ENCODE measurements at regions not wholly inside any gene's neighbourhood (a gene's known extent, or its start where the extent isn't known, plus 50 kb on each side); places are given as distances from the start of the nearest gene placed in this dataset.
"Not testable (repeated sequence)": the region's sequence is repeated elsewhere in the genome, so short reads cannot be mapped to it uniquely, and the experiment has no call there.

- intact Hi-C loops (cut with DNase I, micrococcal nuclease); H3K4me1 Mint-ChIP-seq; CTCF ChIA-PET; H3K9me3 Mint-ChIP-seq (ENCODE audit: low read depth); POLR2A ChIA-PET; H3K27me3 Mint-ChIP-seq; H3K4me3 Mint-ChIP-seq; DNase-seq; H3K36me3 Mint-ChIP-seq (ENCODE audit: low read depth); H3K27ac Mint-ChIP-seq; ATAC-seq: not testable (repeated sequence)
Observed at GRCh38 chr9:42656789-42657188, 473.3 kb downstream of the SPATA31A6 start.

- not testable (repeated sequence) for H3K27me3 Mint-ChIP-seq
Observed at GRCh38 chr9:42657496-42657895, 474.0 kb downstream of the SPATA31A6 start.

GRCh38 chr9:42697146-42697545 lies 513.7 kb downstream of the SPATA31A6 start:
- CTCF ChIA-PET; POLR2A ChIA-PET; H3K27ac Mint-ChIP-seq; H3K36me3 Mint-ChIP-seq (ENCODE audit: low read depth); DNase-seq; ATAC-seq; H3K9me3 Mint-ChIP-seq (ENCODE audit: low read depth); intact Hi-C loops (cut with DNase I, micrococcal nuclease); H3K27me3 Mint-ChIP-seq; H3K4me1 Mint-ChIP-seq; H3K4me3 Mint-ChIP-seq: not testable (repeated sequence)

More at GRCh38 chr9:42657496-42657895, 474.0 kb downstream of the SPATA31A6 start:
- H3K9me3 Mint-ChIP-seq (ENCODE audit: low read depth); H3K4me1 Mint-ChIP-seq; CTCF ChIA-PET; H3K36me3 Mint-ChIP-seq (ENCODE audit: low read depth); POLR2A ChIA-PET; H3K27ac Mint-ChIP-seq; DNase-seq; intact Hi-C loops (cut with DNase I, micrococcal nuclease); H3K4me3 Mint-ChIP-seq; ATAC-seq: not testable (repeated sequence)

- DNase-seq; intact Hi-C loops (cut with DNase I, micrococcal nuclease); H3K27ac Mint-ChIP-seq; CTCF ChIA-PET; ATAC-seq; POLR2A ChIA-PET; H3K36me3 Mint-ChIP-seq (ENCODE audit: low read depth); H3K27me3 Mint-ChIP-seq; H3K9me3 Mint-ChIP-seq (ENCODE audit: low read depth); H3K4me1 Mint-ChIP-seq; H3K4me3 Mint-ChIP-seq: not testable (repeated sequence)
Observed at GRCh38 chr9:42702890-42703289, 519.4 kb downstream of the SPATA31A6 start.

GRCh38 chr9:42724841-42725835 lies 541.7 kb downstream of the SPATA31A6 start:
- intact Hi-C loops (cut with DNase I, micrococcal nuclease); H3K9me3 Mint-ChIP-seq (ENCODE audit: low read depth); POLR2A ChIA-PET; H3K27me3 Mint-ChIP-seq; DNase-seq; ATAC-seq; CTCF ChIA-PET; H3K36me3 Mint-ChIP-seq (ENCODE audit: low read depth); H3K4me1 Mint-ChIP-seq: not testable (repeated sequence)
- peak overlapping the region; percentile 39 for H3K27ac Mint-ChIP-seq
- peak overlapping the region; percentile 49 for H3K4me3 Mint-ChIP-seq

GRCh38 chr9:42743030-42743814 lies 559.8 kb downstream of the SPATA31A6 start:
- POLR2A ChIA-PET; H3K27ac Mint-ChIP-seq; H3K4me1 Mint-ChIP-seq; H3K9me3 Mint-ChIP-seq (ENCODE audit: low read depth); intact Hi-C loops (cut with DNase I, micrococcal nuclease); H3K27me3 Mint-ChIP-seq; ATAC-seq; H3K36me3 Mint-ChIP-seq (ENCODE audit: low read depth); H3K4me3 Mint-ChIP-seq; CTCF ChIA-PET: not testable (repeated sequence)
- DNase-seq, result peak; percentile 80

- H3K27me3 Mint-ChIP-seq; DNase-seq; CTCF ChIA-PET; H3K27ac Mint-ChIP-seq; ATAC-seq; H3K4me3 Mint-ChIP-seq; intact Hi-C loops (cut with DNase I, micrococcal nuclease); POLR2A ChIA-PET; H3K36me3 Mint-ChIP-seq (ENCODE audit: low read depth); H3K4me1 Mint-ChIP-seq; H3K9me3 Mint-ChIP-seq (ENCODE audit: low read depth): not testable (repeated sequence)
Observed at GRCh38 chr9:42757251-42757650, 573.8 kb downstream of the SPATA31A6 start.

GRCh38 chr9:42759320-42759719 lies 575.9 kb downstream of the SPATA31A6 start:
- H3K36me3 Mint-ChIP-seq (ENCODE audit: low read depth); intact Hi-C loops (cut with DNase I, micrococcal nuclease); H3K9me3 Mint-ChIP-seq (ENCODE audit: low read depth); H3K4me1 Mint-ChIP-seq; POLR2A ChIA-PET; ATAC-seq; H3K27me3 Mint-ChIP-seq; H3K4me3 Mint-ChIP-seq; H3K27ac Mint-ChIP-seq; CTCF ChIA-PET: not testable (repeated sequence)
- DNase-seq, result peak; percentile 21

- H3K27me3 Mint-ChIP-seq; H3K4me3 Mint-ChIP-seq; H3K27ac Mint-ChIP-seq; DNase-seq; ATAC-seq; intact Hi-C loops (cut with DNase I, micrococcal nuclease); H3K9me3 Mint-ChIP-seq (ENCODE audit: low read depth); H3K36me3 Mint-ChIP-seq (ENCODE audit: low read depth); POLR2A ChIA-PET; CTCF ChIA-PET; H3K4me1 Mint-ChIP-seq: not testable (repeated sequence)
Observed at GRCh38 chr9:42782201-42782600, 598.7 kb downstream of the SPATA31A6 start.

GRCh38 chr9:42792725-42793124 lies 609.3 kb downstream of the SPATA31A6 start:
- H3K27ac Mint-ChIP-seq; H3K4me3 Mint-ChIP-seq; H3K27me3 Mint-ChIP-seq; H3K36me3 Mint-ChIP-seq (ENCODE audit: low read depth); H3K9me3 Mint-ChIP-seq (ENCODE audit: low read depth); ATAC-seq; POLR2A ChIA-PET; intact Hi-C loops (cut with DNase I, micrococcal nuclease); DNase-seq; CTCF ChIA-PET; H3K4me1 Mint-ChIP-seq: not testable (repeated sequence)

- ATAC-seq; H3K9me3 Mint-ChIP-seq (ENCODE audit: low read depth); H3K4me3 Mint-ChIP-seq; H3K4me1 Mint-ChIP-seq; H3K27me3 Mint-ChIP-seq; POLR2A ChIA-PET; CTCF ChIA-PET; intact Hi-C loops (cut with DNase I, micrococcal nuclease); H3K27ac Mint-ChIP-seq; H3K36me3 Mint-ChIP-seq (ENCODE audit: low read depth): not testable (repeated sequence)
- DNase-seq, result peak; percentile 6
Observed at GRCh38 chr9:42798571-42798970, 615.1 kb downstream of the SPATA31A6 start.

GRCh38 chr9:42802716-42803115 lies 619.3 kb downstream of the SPATA31A6 start:
- DNase-seq; H3K9me3 Mint-ChIP-seq (ENCODE audit: low read depth); H3K27ac Mint-ChIP-seq; POLR2A ChIA-PET; H3K27me3 Mint-ChIP-seq; H3K4me3 Mint-ChIP-seq; H3K4me1 Mint-ChIP-seq; CTCF ChIA-PET; H3K36me3 Mint-ChIP-seq (ENCODE audit: low read depth); ATAC-seq; intact Hi-C loops (cut with DNase I, micrococcal nuclease): not testable (repeated sequence)
